Activated CD4-positive, alpha-beta T cell treated with anti-CD3 and anti-CD28 coated beads, Interleukin-2, amount 50 U/mL, for 48 hours (primary cell): ENCODE measurements at regions not wholly inside any gene's neighbourhood (a gene's known extent, or its start where the extent isn't known, plus 50 kb on each side); places are given as distances from the start of the nearest gene placed in this dataset.

Experiments
- DNase-seq, 2 experiments: peaks; one replicate each; pipeline ENCODE4 v3.0.0-alpha.2; 2020

DNA sequence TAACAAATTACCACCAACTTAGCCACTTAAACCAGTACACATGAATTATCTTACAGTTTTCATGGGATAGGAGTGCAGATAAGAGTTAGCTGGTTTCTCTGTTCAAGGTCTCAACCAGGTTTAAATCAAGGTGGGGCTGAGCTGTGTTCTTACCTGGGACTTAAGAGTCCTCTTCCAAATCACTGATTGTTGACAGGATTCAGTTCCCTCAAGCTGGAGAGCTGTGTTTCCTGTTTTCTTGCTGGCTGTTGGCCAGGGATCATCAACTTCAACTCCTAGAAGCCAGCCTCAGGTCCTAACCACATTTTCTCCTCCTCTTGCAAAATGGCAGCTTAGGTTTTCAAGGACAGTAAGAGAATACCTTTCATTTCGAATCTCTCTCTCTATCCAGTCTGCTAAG lies 123.8 kb upstream of the CHRM3 start:
- DNase-seq = no peak

GRCh38 chr1:239261521-239261920 lies 124.8 kb upstream of the CHRM3 start:
- no peak for DNase-seq

DNA sequence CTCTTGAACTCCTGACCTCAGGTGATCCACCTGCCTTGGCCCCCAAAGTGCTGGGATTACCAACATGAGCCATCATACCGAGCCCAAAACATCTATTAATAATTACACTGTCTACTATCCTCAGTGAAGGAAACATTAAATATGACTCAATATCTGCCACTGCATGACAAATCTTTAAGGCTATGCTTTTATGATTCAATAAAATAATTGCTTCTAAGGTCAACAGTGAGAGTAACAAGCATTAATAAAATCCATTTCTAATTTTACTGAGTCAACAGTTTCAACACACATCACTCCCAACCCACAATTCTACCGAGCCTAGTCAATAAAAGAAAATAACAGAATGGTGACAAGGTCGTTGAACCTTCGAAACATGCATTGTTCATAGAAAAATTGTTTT lies 125.5 kb upstream of the CHRM3 start:
- DNase-seq = no peak

DNA sequence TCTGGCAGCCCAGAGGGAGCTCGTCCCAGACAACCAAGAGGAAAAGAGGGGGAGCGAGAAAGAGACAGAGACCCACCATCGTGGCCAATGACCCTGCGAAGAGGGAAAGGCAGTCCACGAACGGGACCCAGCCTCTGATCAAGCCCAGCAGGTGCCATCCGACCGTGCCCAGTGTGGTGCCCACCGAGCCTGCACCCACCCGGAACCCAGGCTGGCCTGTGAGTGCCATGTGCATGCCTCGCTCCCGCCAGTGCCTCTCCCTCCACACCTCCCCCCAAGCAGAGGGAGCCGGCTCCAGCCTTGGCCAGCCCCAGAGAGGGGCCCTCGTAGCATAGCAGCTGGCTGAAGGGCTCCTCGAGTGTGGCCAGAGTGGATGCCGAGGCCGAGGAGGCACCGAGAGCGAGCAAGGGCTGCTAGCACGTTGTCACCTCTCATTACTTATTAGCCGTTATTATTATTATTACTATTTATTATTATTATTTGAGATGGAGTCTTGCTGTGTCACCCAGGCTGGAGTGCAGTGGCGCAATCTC lies 130.7 kb upstream of the CHRM3 start:
- no peak for DNase-seq

- DNase-seq = no peak
These were observed 131.4 kb upstream of the CHRM3 start for GRCh38 chr1:239254999-239255398.

GRCh38 chr1:239253032-239253431 lies 133.3 kb upstream of the CHRM3 start:
- no peak for DNase-seq

GRCh38 chr1:239250353-239251035 lies 135.9 kb upstream of the CHRM3 start:
- DNase-seq = no peak

DNA sequence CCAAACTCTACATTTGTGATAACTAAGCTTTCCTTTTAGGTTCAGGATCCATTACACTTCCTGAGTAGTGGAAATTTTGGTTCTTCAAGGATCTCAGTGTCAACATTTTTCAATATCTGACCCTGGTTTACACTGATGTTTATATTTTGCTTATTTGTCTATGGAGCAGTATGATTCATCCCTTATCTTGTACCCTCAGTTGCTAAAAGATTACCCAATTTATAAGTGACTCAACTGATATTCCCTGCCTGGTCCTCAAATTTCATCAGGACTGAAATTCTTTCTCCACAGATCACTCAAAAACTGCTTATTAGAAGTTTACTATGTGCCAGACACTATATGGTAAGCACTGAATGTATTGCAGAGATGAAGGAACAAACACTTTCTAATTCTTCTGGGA lies 139.1 kb upstream of the CHRM3 start:
- no peak for DNase-seq

- no peak for DNase-seq
These were observed 142.3 kb upstream of the CHRM3 start for GRCh38 chr1:239244084-239244483.

DNA sequence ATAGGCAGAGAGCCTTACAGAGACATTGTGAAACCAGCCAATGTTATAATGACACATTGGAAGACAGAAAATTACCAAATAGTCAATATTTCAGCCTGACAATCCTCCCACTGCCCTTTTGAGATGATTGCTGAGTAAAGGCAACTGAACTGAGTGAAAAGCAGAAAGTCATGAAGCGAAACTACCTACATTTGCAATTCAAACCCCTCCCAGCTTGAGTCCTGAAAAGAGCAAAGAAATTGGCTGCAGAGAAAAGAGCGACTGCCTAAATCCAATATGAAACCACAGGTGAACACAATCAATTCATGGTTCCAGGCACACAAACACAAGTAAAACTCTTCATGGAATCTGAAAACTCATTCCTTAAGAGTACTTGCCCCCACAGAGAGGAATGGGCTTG lies 143.4 kb upstream of the CHRM3 start:
- DNase-seq = no peak

DNA sequence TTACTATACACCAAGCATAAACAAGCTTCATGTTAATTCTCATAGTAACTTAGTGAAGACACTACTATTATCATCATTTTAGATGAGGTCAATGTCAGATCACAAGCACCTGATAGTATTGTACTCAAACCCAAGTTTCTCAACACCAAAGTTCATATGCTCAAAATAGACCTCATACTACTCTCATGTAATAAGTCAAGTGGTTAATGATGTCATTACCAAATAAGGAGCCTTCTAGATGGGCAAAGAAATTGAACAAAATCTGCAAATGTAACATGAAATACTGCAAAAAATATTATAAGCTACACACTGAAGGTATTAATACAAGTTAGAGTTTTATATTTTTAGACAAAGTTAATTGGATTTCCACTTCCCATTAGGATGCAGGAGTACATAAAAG lies 144.0 kb upstream of the CHRM3 start:
- DNase-seq = no peak

GRCh38 chr1:239240736-239241135 lies 145.6 kb upstream of the CHRM3 start:
- no peak for DNase-seq

GRCh38 chr1:239239529-239239928 lies 146.8 kb upstream of the CHRM3 start:
- DNase-seq = no peak

GRCh38 chr1:239237912-239238311 lies 148.5 kb upstream of the CHRM3 start:
- DNase-seq = no peak

GRCh38 chr1:239233626-239234025 lies 152.7 kb upstream of the CHRM3 start:
- no peak for DNase-seq

DNA sequence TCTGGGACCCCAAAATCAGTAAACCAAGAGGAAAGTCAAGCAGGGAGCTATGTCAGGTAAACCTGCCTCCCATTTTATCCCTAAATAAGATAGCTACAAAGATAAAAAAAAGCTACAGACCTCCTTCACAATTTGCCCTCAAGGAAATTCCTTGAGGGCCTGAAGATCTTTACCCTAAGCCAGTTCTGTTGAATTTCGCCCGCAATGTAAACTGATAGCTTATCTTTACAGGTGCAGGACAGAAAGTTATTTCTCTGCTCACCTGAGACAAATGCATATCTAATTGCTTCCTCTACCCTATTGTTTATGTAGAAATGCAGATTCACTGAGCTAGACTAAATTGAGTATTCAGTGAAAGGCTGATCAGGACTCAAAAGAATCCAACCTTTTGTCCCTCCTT lies 153.4 kb upstream of the CHRM3 start:
- no peak for DNase-seq

GRCh38 chr1:239228451-239228850 lies 157.9 kb upstream of the CHRM3 start:
- DNase-seq = no peak

DNA sequence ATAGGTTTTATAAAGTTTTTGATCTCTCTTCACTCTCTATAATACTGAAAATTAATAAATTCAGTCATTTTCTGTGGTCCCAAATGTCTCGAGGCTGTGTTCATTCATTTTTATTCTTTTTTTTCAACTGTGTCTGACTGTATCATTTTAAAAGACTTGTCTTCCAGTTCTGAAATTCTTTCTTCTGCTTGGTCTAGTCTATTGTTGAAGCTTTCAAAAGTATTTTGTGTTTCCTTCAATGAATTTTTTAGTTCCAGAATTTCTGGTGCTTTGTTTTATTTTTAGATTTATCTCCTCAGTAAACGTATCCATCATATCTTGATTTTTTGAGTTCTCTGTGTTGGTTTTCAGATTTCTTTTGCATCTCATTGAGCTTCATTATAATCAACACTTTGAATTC lies 161.0 kb upstream of the CHRM3 start:
- no peak for DNase-seq

GRCh38 chr1:239224100-239224499 lies 162.3 kb upstream of the CHRM3 start:
- DNase-seq = no peak

DNA sequence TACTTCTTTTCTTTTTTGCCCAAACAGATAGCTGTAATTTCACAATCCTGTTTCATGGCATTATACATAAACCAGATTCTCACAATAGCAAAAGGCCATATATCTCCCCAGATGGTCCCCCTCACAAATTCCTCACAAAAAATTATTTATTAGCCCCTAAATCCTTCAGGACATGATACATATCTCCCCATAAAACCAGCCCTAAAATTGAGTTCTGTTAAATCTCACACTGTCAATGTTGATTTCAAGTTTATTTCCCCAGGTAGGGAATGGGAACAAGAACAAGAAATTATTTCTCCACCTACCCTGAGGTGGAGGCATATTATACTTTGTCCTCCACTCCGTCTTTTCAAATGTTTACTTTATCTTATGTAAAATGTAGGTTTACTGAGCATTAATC lies 163.4 kb upstream of the CHRM3 start:
- no peak for DNase-seq

- DNase-seq = no peak
These were observed 164.7 kb upstream of the CHRM3 start for GRCh38 chr1:239221656-239222055.

GRCh38 chr1:239219679-239220078 lies 166.7 kb upstream of the CHRM3 start:
- DNase-seq = no peak

- DNase-seq = no peak
These were observed 168.1 kb upstream of the CHRM3 start for GRCh38 chr1:239218301-239218700.

DNA sequence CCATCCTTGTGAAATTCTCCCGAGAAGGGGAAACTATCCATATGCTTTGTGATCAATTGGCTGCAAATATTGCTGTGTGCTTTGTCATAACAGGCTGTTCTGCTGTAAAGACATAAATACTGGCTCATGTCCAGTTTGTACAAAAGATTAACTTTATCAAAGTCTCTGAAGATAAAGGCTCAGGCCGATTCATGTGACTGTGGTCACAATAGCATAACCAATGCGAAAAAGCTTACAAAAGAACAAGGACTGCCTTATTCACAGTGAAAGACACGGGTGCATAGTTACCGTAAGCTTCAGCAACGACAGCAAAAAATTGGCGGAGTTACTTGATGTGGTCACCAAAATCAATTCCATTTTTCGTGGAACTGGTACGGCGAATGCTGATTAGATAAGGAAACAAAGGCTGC lies 173.6 kb upstream of the CHRM3 start:
- no peak for DNase-seq

- no peak for DNase-seq
These were observed 176.8 kb upstream of the CHRM3 start for GRCh38 chr1:239209591-239209990.
